ENCODE measurements at regions not wholly inside any gene's neighbourhood (a gene's known extent, or its start where the extent isn't known, plus 50 kb on each side); places are given as distances from the start of the nearest gene placed in this dataset.

DNA sequence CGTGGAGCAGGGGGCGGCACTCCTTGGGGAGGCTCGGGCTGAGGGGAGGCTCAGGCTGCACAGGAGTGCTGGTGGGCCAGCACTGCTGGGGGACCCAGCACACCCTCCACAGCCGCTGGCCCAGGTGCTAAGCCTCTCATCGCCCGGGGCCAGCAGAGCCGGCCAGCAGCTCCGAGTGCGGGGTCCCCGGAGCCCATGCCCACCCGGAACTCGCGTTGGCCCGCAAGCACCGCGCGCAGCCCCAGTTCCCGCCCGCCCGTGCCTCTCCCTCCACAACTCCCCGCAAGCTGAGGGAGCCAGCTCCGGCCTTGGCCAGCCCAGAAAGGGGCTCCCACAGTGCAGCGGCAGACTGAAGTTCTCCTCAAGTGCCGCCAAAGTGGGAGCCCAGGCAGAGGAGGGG is 2266.8 kb downstream of the LRRC4C start:
- BruUV-seq (replicated peaks), result no TSS peak
- no peak for ATAC-seq

More for the DNA sequence above, 2266.8 kb downstream of the LRRC4C start:
- Histone ChIP-seq H3K4me2 (ENCODE audit: low read length) (no peak overlapping the region), H3K4me1 (ENCODE audit: control insufficient read depth in 1 of 2, insufficient read depth in 2 of 2, low read length in 2 of 2) (no peaks in the 10 kb centered on the region), H2AFZ (ENCODE audit: low read depth, low read length, poor library complexity, severe bottlenecking) (no peak overlapping the region), H3K4me3 (replicated peaks in 1 of 2; ENCODE audit: low read depth in 1 of 2, low read length in 2 of 2) (no peak overlapping the region), H3K9me2 (ENCODE audit: insufficient read depth) (no peaks in the 10 kb centered on the region), H3K36me3 (ENCODE audit: control insufficient read depth in 1 of 2, insufficient read depth in 2 of 2, low read length in 2 of 2) (no peaks in the 10 kb centered on the region), H3K9me3 (ENCODE audit: control insufficient read depth in 1 of 2, insufficient read depth in 1 of 2, low read depth in 1 of 2, low read length in 2 of 2) (peaks cover 0 to 9% of the 10 kb centered on the region in 2 experiments; a peak in 3 of 4 replicates), H3K79me2 (ENCODE audit: insufficient read depth, low read length) (no peaks in the 10 kb centered on the region), H3K27ac (ENCODE audit: low read depth, low read length) (no peak overlapping the region), H3K9ac (ENCODE audit: low read length) (no peak overlapping the region), H3K27me3 (ENCODE audit: insufficient read depth, low read length) (no peaks in the 10 kb centered on the region), H4K20me1 (ENCODE audit: insufficient read depth) (no peaks in the 10 kb centered on the region)
- intact Hi-C loops (cut with micrococcal nuclease), result no loop called here
- ChIA-PET POLR2A (no interaction called here), CTCF (no interaction called here), RAD21 (ENCODE audit: low non-redundant PET in 1 of 2, low total read pairs in 2 of 2, uncharacterized antibody in 2 of 2, unreplicated experiment in 2 of 2) (no interaction called here)
- TF ChIP-seq REST (IDR thresholded peaks at IDR 0.05; ENCODE audit: low read depth), result no peak
- TF ChIP-seq JUND (IDR thresholded peaks at IDR 0.05), result no peak
- TF ChIP-seq SRF (IDR thresholded peaks at IDR 0.05; ENCODE audit: low read depth), result no peak
- no peak for TF ChIP-seq FOSL1 (IDR thresholded peaks at IDR 0.05; ENCODE audit: low read depth)
- no peak for TF ChIP-seq CTCF (IDR thresholded peaks at IDR 0.05 in 2 of 3, conservative IDR thresholded peaks at IDR 0.05 in 1 of 3; ENCODE audit: borderline replicate concordance in 1 of 3, insufficient read depth in 1 of 3, low read depth in 2 of 3, low read length in 2 of 3)
- no peak for TF ChIP-seq MAX (IDR thresholded peaks at IDR 0.05)
- no peak for TF ChIP-seq SIN3A (IDR thresholded peaks at IDR 0.05; ENCODE audit: low read depth)
- TF ChIP-seq, protein P1, sequence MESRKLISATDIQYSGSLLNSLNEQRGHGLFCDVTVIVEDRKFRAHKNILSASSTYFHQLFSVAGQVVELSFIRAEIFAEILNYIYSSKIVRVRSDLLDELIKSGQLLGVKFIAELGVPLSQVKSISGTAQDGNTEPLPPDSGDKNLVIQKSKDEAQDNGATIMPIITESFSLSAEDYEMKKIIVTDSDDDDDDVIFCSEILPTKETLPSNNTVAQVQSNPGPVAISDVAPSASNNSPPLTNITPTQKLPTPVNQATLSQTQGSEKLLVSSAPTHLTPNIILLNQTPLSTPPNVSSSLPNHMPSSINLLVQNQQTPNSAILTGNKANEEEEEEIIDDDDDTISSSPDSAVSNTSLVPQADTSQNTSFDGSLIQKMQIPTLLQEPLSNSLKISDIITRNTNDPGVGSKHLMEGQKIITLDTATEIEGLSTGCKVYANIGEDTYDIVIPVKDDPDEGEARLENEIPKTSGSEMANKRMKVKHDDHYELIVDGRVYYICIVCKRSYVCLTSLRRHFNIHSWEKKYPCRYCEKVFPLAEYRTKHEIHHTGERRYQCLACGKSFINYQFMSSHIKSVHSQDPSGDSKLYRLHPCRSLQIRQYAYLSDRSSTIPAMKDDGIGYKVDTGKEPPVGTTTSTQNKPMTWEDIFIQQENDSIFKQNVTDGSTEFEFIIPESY (IDR thresholded peaks at IDR 0.05; ENCODE audit: extremely low read depth, insufficient replicate concordance, low read length), result no peak
- TF ChIP-seq ELF1 (IDR thresholded peaks at IDR 0.05; ENCODE audit: borderline replicate concordance, low read depth), result no peak
- DNase-seq (ENCODE audit: low read depth, low spot score), result no peak
